Smooth muscle cell (in vitro differentiated cells): ENCODE measurements at regions not wholly inside any gene's neighbourhood (a gene's known extent, or its start where the extent isn't known, plus 50 kb on each side); places are given as distances from the start of the nearest gene placed in this dataset.

Experiments used
- DNase-seq: peaks from one replicate; lab custom pipeline; 2025; ENCODE audit not compliant: unreplicated experiment; lab: John Stamatoyannopoulos, UW
- H2AFZ ChIP-seq: fragments of 200-600 bp; sonication (generic); 2 replicates; pipeline ENCODE4 v1.6.0; 2016; ENCODE audit warnings: antibody characterized with exemption, low read depth, mild to moderate bottlenecking
- H3F3A ChIP-seq: fragments of 200-600 bp; sonication (generic); 2 replicates; pipeline ENCODE4 v1.6.0; 2017; ENCODE audit warnings: antibody characterized with exemption, low read depth
- H3K27ac ChIP-seq: fragments of 200-600 bp; sonication (generic); 2 replicates; pipeline ENCODE4 v1.5.1; 2016; ENCODE audit warnings: low read depth, mild to moderate bottlenecking
- H3K27me3 ChIP-seq: fragments of 200-600 bp; sonication (generic); 2 replicates; pipeline ENCODE4 v1.6.1; 2016; ENCODE audit warnings: low read depth, mild to moderate bottlenecking
- H3K36me3 ChIP-seq: fragments of 200-600 bp; sonication (generic); 2 replicates; pipeline ENCODE4 v1.5.1; 2016; ENCODE audit warnings: low read depth
- H3K4me1 ChIP-seq: fragments of 200-600 bp; sonication (generic); 2 replicates; pipeline ENCODE4 v1.5.1; 2016; ENCODE audit warnings: low read depth
- H3K4me2 ChIP-seq: fragments of 200-600 bp; sonication (generic); 2 replicates; pipeline ENCODE4 v1.6.0; 2016; ENCODE audit warnings: mild to moderate bottlenecking
- H3K4me3 ChIP-seq: fragments of 200-600 bp; sonication (generic); 2 replicates; pipeline ENCODE4 v1.5.1; 2016; ENCODE audit warnings: mild to moderate bottlenecking
- H3K79me2 ChIP-seq: fragments of 200-600 bp; sonication (generic); 2 replicates; pipeline ENCODE4 v1.6.0; 2016; ENCODE audit warnings: low read depth, mild to moderate bottlenecking
- H3K9ac ChIP-seq: fragments of 200-600 bp; sonication (generic); 2 replicates; pipeline ENCODE4 v1.6.0; 2016; ENCODE audit warnings: low read depth
- H3K9me3 ChIP-seq: fragments of 200-600 bp; sonication (generic); replicated peaks from 2 replicates; pipeline ENCODE4 v1.5.1; 2016; ENCODE audit warnings: low read depth
- H4K20me1 ChIP-seq: fragments of 200-600 bp; sonication (generic); 2 replicates; pipeline ENCODE4 v1.6.0; 2016; ENCODE audit warnings: low read depth
- CTCF ChIP-seq: fragments of 200-600 bp; sonication (generic); IDR thresholded peaks from 2 replicates; pipeline ENCODE4 v1.5.1; 2017; ENCODE audit warnings: borderline replicate concordance, mild to moderate bottlenecking, antibody characterized with exemption; ENCODE audit not compliant: insufficient read depth, poor library complexity, severe bottlenecking
- WGBS: methylation state at CpG from one replicate; pipeline ENCODE4 v1.1.7; 2016; ENCODE audit warnings: low lambda C conversion rate; 5-methylcytosine and 5-hydroxymethylcytosine counted together

- Histone ChIP-seq H3F3A (no peaks in the 10 kb centered on the region), H2AFZ (no peak overlapping the region), H3K36me3 (no peaks in the 10 kb centered on the region), H3K27me3 (no peaks in the 10 kb centered on the region), H3K9ac (no peak overlapping the region), H3K4me3 (no peak overlapping the region), H3K4me1 (no peaks in the 10 kb centered on the region), H4K20me1 (no peaks in the 10 kb centered on the region), H3K79me2 (no peaks in the 10 kb centered on the region), H3K4me2 (no peak overlapping the region), H3K9me3 (peaks cover 3% of the 10 kb centered on the region), H3K27ac (no peak overlapping the region)
- 90% methylated on average over 2 of the region's 2 CpGs for WGBS
- DNase-seq = no peak
- TF ChIP-seq CTCF = no peak
These were observed 1142.9 kb upstream of the PABPC4L start for GRCh38 chr4:135344492-135344891.

GRCh38 chr4:135338181-135338580, 1136.6 kb upstream of the PABPC4L start:
- H2AFZ ChIP-seq = no peak overlapping the region
- TF ChIP-seq CTCF = no peak
- no peaks in the 10 kb centered on the region for H3K9me3 ChIP-seq
- H3K79me2 ChIP-seq = no peaks in the 10 kb centered on the region
- no peaks in the 10 kb centered on the region for H3K27me3 ChIP-seq
- H3K9ac ChIP-seq = no peak overlapping the region
- no peak overlapping the region for H3K27ac ChIP-seq
- no peaks in the 10 kb centered on the region for H3K36me3 ChIP-seq
- no peak for DNase-seq
- no peak overlapping the region for H3K4me3 ChIP-seq
- H3K4me2 ChIP-seq = no peak overlapping the region
- H3K4me1 ChIP-seq = no peaks in the 10 kb centered on the region
- no peaks in the 10 kb centered on the region for H3F3A ChIP-seq
- no peaks in the 10 kb centered on the region for H4K20me1 ChIP-seq

GRCh38 chr4:135325264-135325663, 1123.7 kb upstream of the PABPC4L start:
- Histone ChIP-seq H3K9ac (no peak overlapping the region), H3K4me2 (no peak overlapping the region), H3F3A (no peaks in the 10 kb centered on the region), H2AFZ (no peak overlapping the region), H3K4me1 (no peaks in the 10 kb centered on the region), H3K27ac (no peak overlapping the region), H3K27me3 (no peaks in the 10 kb centered on the region), H3K4me3 (no peak overlapping the region), H4K20me1 (no peaks in the 10 kb centered on the region), H3K9me3 (no peaks in the 10 kb centered on the region), H3K79me2 (no peaks in the 10 kb centered on the region), H3K36me3 (no peaks in the 10 kb centered on the region)
- no peak for TF ChIP-seq CTCF
- 69% methylated on average over 2 of the region's 2 CpGs for WGBS
- no peak for DNase-seq

- DNase-seq = no peak
- Histone ChIP-seq H3K27ac (no peak overlapping the region), H3K9ac (no peak overlapping the region), H3K4me2 (no peak overlapping the region), H3K36me3 (no peaks in the 10 kb centered on the region), H3K9me3 (no peaks in the 10 kb centered on the region), H3K4me3 (no peak overlapping the region), H4K20me1 (no peaks in the 10 kb centered on the region), H3K4me1 (no peaks in the 10 kb centered on the region), H3F3A (no peaks in the 10 kb centered on the region), H2AFZ (no peak overlapping the region), H3K79me2 (no peaks in the 10 kb centered on the region), H3K27me3 (no peaks in the 10 kb centered on the region)
- WGBS = 92% methylated on average over 2 of the region's 2 CpGs
- no peak for TF ChIP-seq CTCF
These were observed 1118.1 kb upstream of the PABPC4L start for GRCh38 chr4:135319685-135320084.
